Caco-2 (cell line): ENCODE measurements at regions not wholly inside any gene's neighbourhood (a gene's known extent, or its start where the extent isn't known, plus 50 kb on each side); places are given as distances from the start of the nearest gene placed in this dataset.

Experiments
- BruUV-seq: library from RNA; stranded (reverse); fragments of 400-500 nt; replicated peaks from 2 replicates; lab custom pipeline; 2021; lab: Mats Ljungman, UMichigan
- CTCF ChIA-PET: fragments of 300-600 bp; sonication (Branson Sonifier 250); formaldehyde crosslinking; loops from one replicate; lab custom pipeline; 2022; ENCODE audit warnings: antibody characterized with exemption; lab: Charles Lee
- POLR2A ChIA-PET: fragments of 300-600 bp; sonication (Branson Sonifier 250); formaldehyde crosslinking; loops from one replicate; lab custom pipeline; 2022; ENCODE audit warnings: antibody characterized with exemption; lab: Charles Lee
- DNase-seq, 2 experiments: peaks; one replicate each; pipeline versions ENCODE4 v3.0.0 to v3.0.0-alpha.2; 2020 to 2022
- H3K27me3 ChIP-seq: replicated peaks from 2 replicates; pipeline ENCODE4 v1.6.0; 2011; ENCODE audit warnings: low read length; ENCODE audit not compliant: control insufficient read depth, insufficient read depth
- H3K36me3 ChIP-seq: 2 replicates; pipeline ENCODE4 v1.5.1; 2011; ENCODE audit warnings: low read length; ENCODE audit not compliant: control insufficient read depth, insufficient read depth
- H3K4me1 ChIP-seq: fragments of 250-450 bp; sonication (Bioruptor Pico); 2 replicates; pipeline ENCODE4 v1.5.1; 2020; ENCODE audit warnings: mild to moderate bottlenecking
- H3K4me3 ChIP-seq: 2 replicates; pipeline ENCODE4 v1.5.1; 2011; ENCODE audit warnings: low read depth, mild to moderate bottlenecking, control low read depth, low read length
- H3K9me3 ChIP-seq: fragments of 250-450 bp; sonication (Bioruptor Pico); 2 replicates; pipeline ENCODE4 v1.5.1; 2020; ENCODE audit warnings: mild to moderate bottlenecking, moderate library complexity
- H3K27ac Mint-ChIP-seq: one replicate; pipeline ENCODE4 v1.8.0; 2022; ENCODE audit warnings: mixed read lengths; ENCODE audit not compliant: unreplicated experiment
- H3K27me3 Mint-ChIP-seq: one replicate; pipeline ENCODE4 v1.8.0; 2022; ENCODE audit warnings: mixed read lengths; ENCODE audit not compliant: insufficient read depth, unreplicated experiment
- H3K36me3 Mint-ChIP-seq: one replicate; pipeline ENCODE4 v1.8.0; 2022; ENCODE audit warnings: mild to moderate bottlenecking, mixed read lengths; ENCODE audit not compliant: insufficient read depth, unreplicated experiment
- H3K4me1 Mint-ChIP-seq: one replicate; pipeline ENCODE4 v1.8.0; 2022; ENCODE audit warnings: low read depth, mixed read lengths; ENCODE audit not compliant: unreplicated experiment
- H3K4me3 Mint-ChIP-seq: one replicate; pipeline ENCODE4 v1.8.0; 2022; ENCODE audit warnings: mild to moderate bottlenecking, moderate library complexity, mixed read lengths; ENCODE audit not compliant: unreplicated experiment
- H3K9me3 Mint-ChIP-seq: one replicate; pipeline ENCODE4 v1.8.0; 2022; ENCODE audit warnings: mixed read lengths; ENCODE audit not compliant: unreplicated experiment
- intact Hi-C: fragments of 100-400 bp; cut with micrococcal nuclease; formaldehyde crosslinking; loops from one replicate; pipeline ENCODE4 v1.10.0; 2022; ENCODE audit not compliant: unreplicated experiment
- TF ChIP-seq, protein P1 (sequence below), 2 experiments: fragments of 200-600 bp in 1 of 2; IDR thresholded peaks; 1 replicate in 1 of 2; 2 replicates in 1 of 2; pipeline versions ENCODE4 v1.5.1 to v1.8.0; 2011 to 2022; ENCODE audit warnings: antibody characterized with exemption in 1 of 2, control low read depth in 1 of 2, inconsistent platforms in 1 of 2, low read depth in 1 of 2, low read length in 1 of 2, mild to moderate bottlenecking in 1 of 2, moderate library complexity in 1 of 2; ENCODE audit not compliant: insufficient read depth in 1 of 2, severe bottlenecking in 1 of 2, unreplicated experiment in 1 of 2

GRCh38 chr14:71698673-71699072 is 233.6 kb upstream of the RGS6 start:
- Histone ChIP-seq H3K4me3 (no peak overlapping the region), H3K27me3 (no peaks in the 10 kb centered on the region), H3K9me3 (no peaks in the 10 kb centered on the region), H3K4me1 (peaks cover 5% of the 10 kb centered on the region; the same call in 1 of the 2 replicates), H3K36me3 (no peaks in the 10 kb centered on the region; the same call in 1 of the 2 replicates)
- ChIA-PET POLR2A (no interaction called here), CTCF (no interaction called here)
- intact Hi-C loops = no loop called here
- TF ChIP-seq, protein P1, sequence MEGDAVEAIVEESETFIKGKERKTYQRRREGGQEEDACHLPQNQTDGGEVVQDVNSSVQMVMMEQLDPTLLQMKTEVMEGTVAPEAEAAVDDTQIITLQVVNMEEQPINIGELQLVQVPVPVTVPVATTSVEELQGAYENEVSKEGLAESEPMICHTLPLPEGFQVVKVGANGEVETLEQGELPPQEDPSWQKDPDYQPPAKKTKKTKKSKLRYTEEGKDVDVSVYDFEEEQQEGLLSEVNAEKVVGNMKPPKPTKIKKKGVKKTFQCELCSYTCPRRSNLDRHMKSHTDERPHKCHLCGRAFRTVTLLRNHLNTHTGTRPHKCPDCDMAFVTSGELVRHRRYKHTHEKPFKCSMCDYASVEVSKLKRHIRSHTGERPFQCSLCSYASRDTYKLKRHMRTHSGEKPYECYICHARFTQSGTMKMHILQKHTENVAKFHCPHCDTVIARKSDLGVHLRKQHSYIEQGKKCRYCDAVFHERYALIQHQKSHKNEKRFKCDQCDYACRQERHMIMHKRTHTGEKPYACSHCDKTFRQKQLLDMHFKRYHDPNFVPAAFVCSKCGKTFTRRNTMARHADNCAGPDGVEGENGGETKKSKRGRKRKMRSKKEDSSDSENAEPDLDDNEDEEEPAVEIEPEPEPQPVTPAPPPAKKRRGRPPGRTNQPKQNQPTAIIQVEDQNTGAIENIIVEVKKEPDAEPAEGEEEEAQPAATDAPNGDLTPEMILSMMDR (IDR thresholded peaks at IDR 0.05; ENCODE audit: insufficient read depth in 1 of 2, low read depth in 1 of 2, low read length in 1 of 2, severe bottlenecking in 1 of 2, unreplicated experiment in 1 of 2) = no peak
- no peak for DNase-seq
- no peak overlapping the region for H3K27ac Mint-ChIP-seq
- H3K36me3 Mint-ChIP-seq = peaks cover 52% of the 10 kb centered on the region
- H3K27me3 Mint-ChIP-seq = no peaks in the 10 kb centered on the region
- no peak overlapping the region for H3K4me3 Mint-ChIP-seq
- H3K9me3 Mint-ChIP-seq = no peaks in the 10 kb centered on the region
- no TSS peak for BruUV-seq
- peaks cover 24% of the 10 kb centered on the region for H3K4me1 Mint-ChIP-seq

DNA sequence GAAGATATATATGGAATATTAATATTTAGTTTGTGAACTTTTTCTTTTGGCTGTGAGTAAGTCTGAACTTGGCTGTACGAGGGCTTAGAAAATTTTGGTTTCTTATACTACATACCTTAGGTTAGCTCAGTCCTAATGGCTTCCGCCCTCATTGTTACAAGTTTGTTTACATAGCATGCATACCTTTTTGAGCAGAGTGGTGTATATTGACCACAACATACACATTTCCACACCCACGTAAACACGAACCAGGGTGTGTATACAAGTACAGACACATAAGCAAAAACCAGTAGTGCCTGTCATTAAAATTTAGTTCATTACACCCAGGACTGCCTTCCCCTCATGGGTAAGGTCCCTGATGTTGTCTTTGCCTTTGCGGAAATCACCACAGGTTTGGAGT is 230.2 kb upstream of the RGS6 start:
- no peaks in the 10 kb centered on the region for H3K9me3 Mint-ChIP-seq
- TF ChIP-seq, protein P1 (IDR thresholded peaks at IDR 0.05; ENCODE audit: insufficient read depth in 1 of 2, low read depth in 1 of 2, low read length in 1 of 2, severe bottlenecking in 1 of 2, unreplicated experiment in 1 of 2) = no peak
- peaks cover 11% of the 10 kb centered on the region for H3K4me1 Mint-ChIP-seq
- Histone ChIP-seq H3K36me3 (no peaks in the 10 kb centered on the region; the same call in 1 of the 2 replicates), H3K9me3 (no peaks in the 10 kb centered on the region), H3K27me3 (no peaks in the 10 kb centered on the region), H3K4me3 (no peak overlapping the region), H3K4me1 (no peaks in the 10 kb centered on the region)
- DNase-seq = no peak
- ChIA-PET POLR2A (no interaction called here), CTCF (no interaction called here)
- BruUV-seq = no TSS peak
- H3K27me3 Mint-ChIP-seq = no peaks in the 10 kb centered on the region
- no peak overlapping the region for H3K27ac Mint-ChIP-seq
- intact Hi-C loops = no loop called here
- no peak overlapping the region for H3K4me3 Mint-ChIP-seq
- H3K36me3 Mint-ChIP-seq = peaks cover 46% of the 10 kb centered on the region

DNA sequence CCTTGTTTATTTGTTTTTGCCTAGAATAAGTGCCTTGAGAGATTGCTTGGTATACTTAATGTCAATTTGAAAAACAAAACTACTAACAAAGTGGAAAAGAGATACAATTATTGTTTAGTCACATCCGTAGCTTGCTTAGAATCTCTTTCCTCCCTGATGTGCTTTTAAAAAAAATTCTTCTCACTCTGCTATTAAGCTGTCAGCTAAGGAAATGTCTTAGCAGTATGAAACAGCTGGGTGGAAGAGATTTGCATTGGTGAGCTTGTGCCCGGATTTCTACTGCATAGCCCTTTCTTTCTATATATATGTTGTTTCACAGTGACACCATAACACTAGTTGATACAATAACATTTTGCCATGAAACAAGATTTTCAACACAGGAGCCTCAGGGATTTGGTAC is 229.4 kb upstream of the RGS6 start:
- intact Hi-C loops = no loop called here
- Mint-ChIP-seq H3K4me3 (no peak overlapping the region), H3K27me3 (no peaks in the 10 kb centered on the region), H3K4me1 (peaks cover 6% of the 10 kb centered on the region), H3K36me3 (peaks cover 45% of the 10 kb centered on the region), H3K27ac (no peak overlapping the region), H3K9me3 (no peaks in the 10 kb centered on the region)
- no TSS peak for BruUV-seq
- ChIA-PET CTCF (no interaction called here), POLR2A (no interaction called here)
- H3K9me3 ChIP-seq = no peaks in the 10 kb centered on the region
- no peak overlapping the region for H3K4me3 ChIP-seq
- H3K27me3 ChIP-seq = no peaks in the 10 kb centered on the region
- DNase-seq = no peak
- H3K36me3 ChIP-seq = no peaks in the 10 kb centered on the region; the same call in none of the 2 replicates
- TF ChIP-seq, protein P1 (IDR thresholded peaks at IDR 0.05; ENCODE audit: insufficient read depth in 1 of 2, low read depth in 1 of 2, low read length in 1 of 2, severe bottlenecking in 1 of 2, unreplicated experiment in 1 of 2) = no peak
- H3K4me1 ChIP-seq = no peaks in the 10 kb centered on the region
